PC-9 (cell line): ENCODE measurements at regions not wholly inside any gene's neighbourhood (a gene's known extent, or its start where the extent isn't known, plus 50 kb on each side); places are given as distances from the start of the nearest gene placed in this dataset.
A peak's percentile ranks its signal among the peaks of the same experiment; 100 is the strongest.

Experiments used
- BruUV-seq: library from RNA; stranded (reverse); fragments of 400-500 nt; replicated peaks from 2 replicates; lab custom pipeline; 2021; lab: Mats Ljungman, UMichigan
- CTCF ChIA-PET: fragments of 300-600 bp; sonication (Branson Sonifier 250); formaldehyde crosslinking; loops from one replicate; lab custom pipeline; 2022; ENCODE audit warnings: antibody characterized with exemption; lab: Charles Lee
- POLR2A ChIA-PET: fragments of 300-600 bp; sonication (Branson Sonifier 250); formaldehyde crosslinking; loops from one replicate; lab custom pipeline; 2022; ENCODE audit warnings: antibody characterized with exemption; ENCODE audit not compliant: unreplicated experiment; lab: Charles Lee
- DNase-seq, 2 experiments: peaks; one replicate each; pipeline versions ENCODE4 v3.0.0 to v3.0.0-alpha.2; 2015 to 2022; ENCODE audit warnings: mixed read lengths in 1 of 2
- H2AFZ ChIP-seq: fragments of 200-600 bp; sonication (generic); 2 replicates; pipeline ENCODE4 v1.8.1; 2017; ENCODE audit warnings: antibody characterized with exemption
- H3F3A ChIP-seq: fragments of 200-600 bp; sonication (generic); 2 replicates; pipeline ENCODE4 v1.8.1; 2017; ENCODE audit warnings: antibody characterized with exemption, mild to moderate bottlenecking, low read depth; ENCODE audit not compliant: insufficient read depth
- H3K27ac ChIP-seq: fragments of 200-600 bp; sonication (generic); 2 replicates; pipeline ENCODE4 v1.6.1; 2016; ENCODE audit warnings: mixed run types
- H3K27me3 ChIP-seq: fragments of 200-600 bp; sonication (generic); 2 replicates; pipeline ENCODE4 v1.6.1; 2016; ENCODE audit warnings: low read depth, mixed run types; ENCODE audit not compliant: insufficient read depth
- H3K36me3 ChIP-seq: fragments of 200-600 bp; sonication (generic); 2 replicates; pipeline ENCODE4 v1.6.1; 2016; ENCODE audit warnings: low read depth, mixed run types
- H3K4me1 ChIP-seq: fragments of 200-600 bp; sonication (generic); replicated peaks from 2 replicates; pipeline ENCODE4 v1.6.1; 2016; ENCODE audit warnings: mixed run types; ENCODE audit not compliant: insufficient read depth
- H3K4me2 ChIP-seq: fragments of 200-600 bp; sonication (generic); 2 replicates; pipeline ENCODE4 v1.6.1; 2017; ENCODE audit warnings: mixed run types
- H3K4me3 ChIP-seq: fragments of 200-600 bp; sonication (generic); 2 replicates; pipeline ENCODE4 v1.6.1; 2016; ENCODE audit warnings: mixed run types
- H3K79me2 ChIP-seq: fragments of 200-600 bp; sonication (generic); 2 replicates; pipeline ENCODE4 v1.6.1; 2017; ENCODE audit warnings: low read depth, mixed run types
- H3K9me2 ChIP-seq: fragments of 200-600 bp; sonication (generic); 2 replicates; pipeline ENCODE4 v1.8.1; 2017; ENCODE audit warnings: mild to moderate bottlenecking; ENCODE audit not compliant: insufficient read depth
- H3K9me3 ChIP-seq: fragments of 200-600 bp; sonication (generic); 2 replicates; pipeline ENCODE4 v1.8.1; 2016; ENCODE audit warnings: low read depth; ENCODE audit not compliant: insufficient read depth
- H4K20me1 ChIP-seq: fragments of 200-600 bp; sonication (generic); 2 replicates; pipeline ENCODE4 v1.8.1; 2017; ENCODE audit not compliant: insufficient read depth
- EZH2 ChIP-seq: fragments of 200-600 bp; sonication (generic); IDR thresholded peaks from 2 replicates; pipeline ENCODE4 v1.8.0; 2017; ENCODE audit warnings: antibody characterized with exemption, low read depth
- intact Hi-C: fragments of 100-400 bp; cut with micrococcal nuclease; formaldehyde crosslinking; loops from one replicate; pipeline ENCODE4 v1.10.0; 2022; ENCODE audit not compliant: unreplicated experiment
- TF ChIP-seq, protein P1 (sequence below): fragments of 200-600 bp; sonication (generic); conservative IDR thresholded peaks from 2 replicates; pipeline ENCODE4 v1.6.1; 2017; ENCODE audit warnings: mixed run types, antibody characterized with exemption, mild to moderate bottlenecking, moderate library complexity

DNA sequence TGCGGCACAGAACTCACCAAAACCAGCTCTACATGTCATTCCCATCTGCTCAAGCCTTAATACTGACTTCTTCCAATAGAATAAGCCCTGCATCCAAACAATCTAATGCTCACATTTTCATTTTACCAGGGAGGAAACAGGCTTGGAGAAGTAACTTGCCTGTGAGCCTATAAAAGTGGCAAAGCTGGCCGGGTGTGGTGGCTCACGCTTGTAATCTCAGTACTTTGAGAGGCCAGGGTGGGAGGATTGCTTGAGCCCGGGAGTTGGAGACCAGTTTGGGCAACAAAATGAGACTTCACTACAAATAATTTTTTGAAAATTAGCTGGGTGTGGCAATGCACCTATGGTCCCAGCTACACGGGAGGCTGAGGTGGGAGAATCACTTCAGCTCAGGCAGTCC lies 133.7 kb downstream of the LY86 start:
- H3K79me2 ChIP-seq, result no peaks in the 10 kb centered on the region
- DNase-seq, result no peak
- POLR2A ChIA-PET, result interaction anchor here (0.6 kb wide), 3 partner anchors 90 to 553 kb away, joined by 3 to 5 read pairs (median 3); no protein-coding TSS in a partner anchor
- intact Hi-C loops, result loop anchor here (5.0 to 10.0 kb wide), 2 partner anchors 333 to 385 kb away; partner anchors contain the start of gene RREB1
- peaks cover 14% of the 10 kb centered on the region for H3K4me1 ChIP-seq
- H3K36me3 ChIP-seq, result no peaks in the 10 kb centered on the region
- no peak overlapping the region for H3K4me2 ChIP-seq
- CTCF ChIA-PET, result no interaction called here
- no peaks in the 10 kb centered on the region for H3F3A ChIP-seq
- no peaks in the 10 kb centered on the region for H4K20me1 ChIP-seq
- no TSS peak for BruUV-seq
- no peak for TF ChIP-seq EZH2
- TF ChIP-seq, protein P1, sequence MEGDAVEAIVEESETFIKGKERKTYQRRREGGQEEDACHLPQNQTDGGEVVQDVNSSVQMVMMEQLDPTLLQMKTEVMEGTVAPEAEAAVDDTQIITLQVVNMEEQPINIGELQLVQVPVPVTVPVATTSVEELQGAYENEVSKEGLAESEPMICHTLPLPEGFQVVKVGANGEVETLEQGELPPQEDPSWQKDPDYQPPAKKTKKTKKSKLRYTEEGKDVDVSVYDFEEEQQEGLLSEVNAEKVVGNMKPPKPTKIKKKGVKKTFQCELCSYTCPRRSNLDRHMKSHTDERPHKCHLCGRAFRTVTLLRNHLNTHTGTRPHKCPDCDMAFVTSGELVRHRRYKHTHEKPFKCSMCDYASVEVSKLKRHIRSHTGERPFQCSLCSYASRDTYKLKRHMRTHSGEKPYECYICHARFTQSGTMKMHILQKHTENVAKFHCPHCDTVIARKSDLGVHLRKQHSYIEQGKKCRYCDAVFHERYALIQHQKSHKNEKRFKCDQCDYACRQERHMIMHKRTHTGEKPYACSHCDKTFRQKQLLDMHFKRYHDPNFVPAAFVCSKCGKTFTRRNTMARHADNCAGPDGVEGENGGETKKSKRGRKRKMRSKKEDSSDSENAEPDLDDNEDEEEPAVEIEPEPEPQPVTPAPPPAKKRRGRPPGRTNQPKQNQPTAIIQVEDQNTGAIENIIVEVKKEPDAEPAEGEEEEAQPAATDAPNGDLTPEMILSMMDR, result no peak
- H2AFZ ChIP-seq, result no peak overlapping the region
- H3K9me3 ChIP-seq, result no peaks in the 10 kb centered on the region
- H3K9me2 ChIP-seq, result no peaks in the 10 kb centered on the region
- H3K4me3 ChIP-seq, result no peak overlapping the region
- H3K27me3 ChIP-seq, result no peaks in the 10 kb centered on the region
- no peak overlapping the region for H3K27ac ChIP-seq

DNA sequence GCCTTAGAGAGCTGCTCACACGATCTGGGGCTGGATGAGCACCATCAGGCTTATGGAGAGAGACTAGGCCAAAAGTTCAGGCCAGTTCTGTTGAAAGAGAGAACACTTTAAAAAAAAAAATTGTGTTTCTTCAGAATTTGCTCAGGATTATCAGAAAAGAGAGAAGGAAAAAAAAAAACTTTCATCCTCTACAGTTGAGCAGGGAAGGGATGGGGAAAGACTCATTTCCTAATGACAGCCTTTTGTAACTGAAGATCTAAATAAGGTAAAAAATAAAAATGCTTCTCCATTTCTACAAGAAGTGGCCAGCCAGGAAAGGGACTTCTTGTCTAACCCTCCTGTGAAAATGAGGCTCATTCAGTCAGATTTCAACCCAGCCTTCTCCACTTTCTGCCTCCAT lies 134.8 kb downstream of the LY86 start:
- Histone ChIP-seq H4K20me1 (no peaks in the 10 kb centered on the region), H3K9me3 (no peaks in the 10 kb centered on the region), H3K79me2 (no peaks in the 10 kb centered on the region), H2AFZ (no peak overlapping the region), H3K4me3 (no peak overlapping the region), H3K4me2 (no peak overlapping the region), H3K4me1 (peaks cover 14% of the 10 kb centered on the region), H3K27me3 (no peaks in the 10 kb centered on the region), H3K36me3 (no peaks in the 10 kb centered on the region), H3K9me2 (no peaks in the 10 kb centered on the region), H3K27ac (no peak overlapping the region), H3F3A (no peaks in the 10 kb centered on the region)
- CTCF ChIA-PET, result no interaction called here
- TF ChIP-seq, protein P1, result no peak
- no peak for TF ChIP-seq EZH2
- POLR2A ChIA-PET, result interaction anchor here (0.6 kb wide), 1 partner anchor 436 kb away, joined by 4 read pairs; no protein-coding TSS in a partner anchor
- DNase-seq, result no peak
- intact Hi-C loops, result loop anchor here (5.0 to 10.0 kb wide), 2 partner anchors 331 to 384 kb away; partner anchors contain the start of gene RREB1
- no TSS peak for BruUV-seq

DNA sequence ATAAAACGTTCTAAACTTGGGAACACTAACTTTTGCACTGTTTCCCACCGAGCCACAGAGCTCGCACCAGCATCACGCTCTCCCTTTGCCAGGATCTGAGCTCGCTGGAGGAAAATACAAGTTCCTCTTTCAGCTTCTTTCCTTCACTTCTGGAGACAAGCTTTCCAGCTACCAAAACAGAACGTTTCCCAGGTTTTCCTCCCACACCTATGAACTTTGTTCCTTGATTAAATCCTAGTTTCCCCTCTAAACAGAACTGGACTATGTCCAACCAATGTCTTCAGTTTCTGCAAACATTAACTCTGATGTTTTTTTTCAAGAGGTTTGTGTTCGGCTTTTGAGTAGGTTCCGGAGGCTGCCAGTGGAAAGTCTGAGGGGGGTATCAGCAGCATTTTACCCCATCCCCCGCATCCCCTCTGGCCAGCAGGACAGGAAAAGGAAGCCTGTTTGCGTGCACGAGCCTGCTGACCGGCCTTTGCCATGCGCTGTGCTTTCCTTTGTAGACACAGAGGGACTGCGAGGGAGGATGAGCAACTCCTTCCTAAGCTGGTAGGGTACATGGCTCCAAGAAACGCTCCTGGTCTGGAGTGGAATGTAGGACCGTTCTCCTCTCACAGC lies 135.5 kb downstream of the LY86 start:
- H3K36me3 ChIP-seq, result no peaks in the 10 kb centered on the region
- H3K4me1 ChIP-seq, result peaks cover 14% of the 10 kb centered on the region
- CTCF ChIA-PET, result interaction anchor here (0.7 to 1.3 kb wide), 2 partner anchors 30 to 538 kb away, joined by 3 read pairs; no protein-coding TSS in a partner anchor
- H3F3A ChIP-seq, result no peaks in the 10 kb centered on the region
- intact Hi-C loops, result loop anchor here (1.0 to 10.0 kb wide), 5 partner anchors 46 to 891 kb away; partner anchors contain the start of gene RREB1
- no peak overlapping the region for H3K27ac ChIP-seq
- H3K4me3 ChIP-seq, result no peak overlapping the region
- H2AFZ ChIP-seq, result peak overlapping the region; percentile 8; the same call in 1 of the 2 replicates
- H3K79me2 ChIP-seq, result no peaks in the 10 kb centered on the region
- POLR2A ChIA-PET, result no interaction called here
- H3K9me2 ChIP-seq, result no peaks in the 10 kb centered on the region
- H4K20me1 ChIP-seq, result no peaks in the 10 kb centered on the region
- H3K4me2 ChIP-seq, result peak overlapping the region; percentile 42
- no peaks in the 10 kb centered on the region for H3K9me3 ChIP-seq
- TF ChIP-seq EZH2, result no peak
- TF ChIP-seq, protein P1, result no peak
- no peak for DNase-seq
- no peaks in the 10 kb centered on the region for H3K27me3 ChIP-seq
- no TSS peak for BruUV-seq
